B cell (primary cell): ENCODE measurements at regions not wholly inside any gene's neighbourhood (a gene's known extent, or its start where the extent isn't known, plus 50 kb on each side); places are given as distances from the start of the nearest gene placed in this dataset.

Source experiments
- ATAC-seq: fragments of 200-7000 bp; cut with Tn5 transposase; one replicate; pipeline ENCODE4 v1.10.0; 2021; ENCODE audit warnings: low read depth, mild to moderate bottlenecking, moderate number of reproducible peaks, moderate library complexity
- CTCF ChIA-PET: fragments of 350-600 bp; sonication (Branson Sonifier 250); formaldehyde crosslinking; loops from one replicate; lab custom pipeline; 2021; ENCODE audit warnings: antibody characterized with exemption, inconsistent platforms; lab: Charles Lee
- POLR2A ChIA-PET: fragments of 350-600 bp; sonication (Branson Sonifier 250); formaldehyde crosslinking; loops from one replicate; lab custom pipeline; 2021; ENCODE audit warnings: antibody characterized with exemption; lab: Charles Lee
- DNase-seq: peaks from one replicate; pipeline ENCODE4 v3.0.0; 2013
- H2AFZ ChIP-seq: 2 replicates; pipeline ENCODE4 v1.6.1; 2012; ENCODE audit warnings: mild to moderate bottlenecking, low read depth, low read length; ENCODE audit not compliant: insufficient read depth, poor library complexity, severe bottlenecking
- H3K27ac ChIP-seq, 2 donors: 1 replicate in 1 of 2; 2 replicates in 1 of 2; pipeline ENCODE4 v1.5.1; 2012 to 2013; ENCODE audit warnings: low read length in 2 of 2, mild to moderate bottlenecking in 2 of 2, moderate library complexity in 1 of 2
- H3K27me3 ChIP-seq, 4 experiments: fragments of 200-600 bp in 1 of 4; sonication (generic) in 1 of 4; replicated peaks in 1 of 4; 1 replicate in 2 of 4; 2 replicates in 2 of 4; pipeline versions ENCODE4 v1.6.1 to v1.7.0; 2013 to 2016; ENCODE audit warnings: low read length in 3 of 4, mild to moderate bottlenecking in 2 of 4, mixed read lengths in 1 of 4, moderate library complexity in 1 of 4; ENCODE audit not compliant: insufficient read depth in 4 of 4, control insufficient read depth in 3 of 4; ENCODE audit errors: control extremely low read depth in 1 of 4
- H3K36me3 ChIP-seq, 2 experiments: replicated peaks in 1 of 2; 1 replicate in 1 of 2; 2 replicates in 1 of 2; pipeline versions ENCODE4 v1.6.1 to v1.7.1; 2013; ENCODE audit warnings: low read length in 1 of 2; ENCODE audit not compliant: insufficient read depth in 2 of 2, control insufficient read depth in 1 of 2; ENCODE audit errors: control extremely low read depth in 1 of 2, extremely low read depth in 1 of 2
- H3K4me1 ChIP-seq, 2 donors: fragments of 200-600 bp in 1 of 2; sonication (generic) in 1 of 2; 1 replicate in 1 of 2; 2 replicates in 1 of 2; pipeline versions ENCODE4 v1.5.1 to v1.6.1; 2013 to 2017; ENCODE audit warnings: low read length in 2 of 2; ENCODE audit not compliant: control insufficient read depth in 2 of 2, insufficient read depth in 2 of 2
- H3K4me2 ChIP-seq: replicated peaks from 2 replicates; pipeline ENCODE3; 2012; ENCODE audit warnings: mild to moderate bottlenecking, low read depth, low read length; ENCODE audit not compliant: poor library complexity, severe bottlenecking
- H3K4me3 ChIP-seq, 5 experiments: fragments of 200-600 bp in 1 of 5; sonication (generic) in 1 of 5; 1 replicate in 3 of 5; 2 replicates in 2 of 5; pipeline versions ENCODE4 v1.5.1 to v1.7.0; 2011 to 2016; ENCODE audit warnings: low read length in 4 of 5, mild to moderate bottlenecking in 4 of 5, low read depth in 2 of 5, control low read depth in 1 of 5, moderate library complexity in 1 of 5; ENCODE audit not compliant: insufficient read depth in 1 of 5; ENCODE audit errors: control extremely low read depth in 1 of 5, extremely low read depth in 1 of 5
- H3K79me2 ChIP-seq: fragments of 200-600 bp; sonication (generic); one replicate; pipeline ENCODE4 v1.6.0; 2016; ENCODE audit warnings: low read length; ENCODE audit not compliant: control insufficient read depth, insufficient read depth
- H3K9ac ChIP-seq: fragments of 200-600 bp; sonication (generic); 2 replicates; pipeline ENCODE4 v1.6.1; 2017; ENCODE audit warnings: mild to moderate bottlenecking, low read length, moderate library complexity
- H3K9me3 ChIP-seq, 3 donors: one replicate each; pipeline versions ENCODE4 v1.6.1 to v1.7.1; 2013; ENCODE audit warnings: low read length in 2 of 3; ENCODE audit not compliant: control insufficient read depth in 2 of 3, insufficient read depth in 1 of 3; ENCODE audit errors: control extremely low read depth in 1 of 3
- H4K20me1 ChIP-seq: 2 replicates; pipeline ENCODE4 v1.6.0; 2012; ENCODE audit warnings: mild to moderate bottlenecking, low read length; ENCODE audit not compliant: insufficient read depth, control insufficient read depth, poor library complexity, severe bottlenecking
- H3K27ac Mint-ChIP-seq: one replicate; pipeline ENCODE4 v1.8.0; 2021; ENCODE audit warnings: mixed read lengths
- H3K27me3 Mint-ChIP-seq: one replicate; pipeline ENCODE4 v1.8.0; 2021; ENCODE audit warnings: mixed read lengths
- H3K4me1 Mint-ChIP-seq: one replicate; pipeline ENCODE4 v1.8.0; 2021; ENCODE audit warnings: mixed read lengths
- H3K4me3 Mint-ChIP-seq: one replicate; pipeline ENCODE4 v1.8.0; 2021; ENCODE audit warnings: mixed read lengths
- H3K9me3 Mint-ChIP-seq: one replicate; pipeline ENCODE4 v1.8.0; 2022; ENCODE audit warnings: mixed read lengths; ENCODE audit not compliant: insufficient read depth
- EZH2 ChIP-seq: IDR thresholded peaks from 2 replicates; pipeline ENCODE4 v1.6.1; 2012; ENCODE audit warnings: borderline replicate concordance, low read depth, mild to moderate bottlenecking, moderate library complexity, low read length; ENCODE audit not compliant: insufficient read depth, poor library complexity, severe bottlenecking
- WGBS: methylation state at CpG from one replicate; pipeline ENCODE4 v1.1.5; 2013; ENCODE audit warnings: missing lambda C conversion rate; ENCODE audit not compliant: insufficient coverage; 5-methylcytosine and 5-hydroxymethylcytosine counted together
- intact Hi-C: fragments of 100-400 bp; cut with micrococcal nuclease; formaldehyde crosslinking; loops from one replicate; pipeline ENCODE4 v1.10.0; 2022
- TF ChIP-seq, protein P1 (sequence below): fragments of 200-600 bp; IDR thresholded peaks from one replicate; pipeline ENCODE4 v1.8.0; 2022; ENCODE audit warnings: antibody characterized with exemption, mild to moderate bottlenecking

DNA sequence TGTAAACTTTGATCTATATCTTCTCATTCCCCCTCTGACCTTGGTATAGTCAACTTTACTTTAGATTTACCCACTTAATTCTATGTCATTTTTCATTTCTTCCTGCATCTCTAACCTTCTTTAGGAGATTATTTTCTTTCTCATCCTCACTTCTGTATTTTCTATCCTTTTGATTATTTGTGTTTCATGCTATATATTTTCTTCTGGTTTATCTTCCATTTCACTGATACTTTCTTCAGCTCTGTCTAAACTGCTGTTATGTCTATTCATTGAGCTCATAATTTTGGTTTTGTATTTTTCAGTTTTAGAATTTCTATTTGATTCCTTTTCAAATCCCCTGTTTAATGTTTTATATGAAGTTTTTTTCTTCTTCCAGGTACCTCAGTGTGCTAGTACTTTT is 171.1 kb upstream of the LYZL1 start:
- Mint-ChIP-seq H3K9me3 (peaks cover 2% of the 10 kb centered on the region), H3K4me1 (no peaks in the 10 kb centered on the region), H3K27ac (no peak overlapping the region), H3K27me3 (no peaks in the 10 kb centered on the region), H3K4me3 (no peak overlapping the region)
- Histone ChIP-seq H3K79me2 (no peaks in the 10 kb centered on the region), H3K9ac (no peak overlapping the region), H3K9me3 (peaks cover 0 to 14% (median 10%) of the 10 kb centered on the region in 3 donors), H3K4me3 (no peak overlapping the region), H3K36me3 (no peaks in the 10 kb centered on the region), H3K4me2 (no peak overlapping the region), H3K27ac (no peak overlapping the region), H4K20me1 (no peaks in the 10 kb centered on the region), H3K27me3 (no peaks in the 10 kb centered on the region), H2AFZ (no peak overlapping the region), H3K4me1 (no peaks in the 10 kb centered on the region)
- POLR2A ChIA-PET = no interaction called here
- TF ChIP-seq, protein P1, sequence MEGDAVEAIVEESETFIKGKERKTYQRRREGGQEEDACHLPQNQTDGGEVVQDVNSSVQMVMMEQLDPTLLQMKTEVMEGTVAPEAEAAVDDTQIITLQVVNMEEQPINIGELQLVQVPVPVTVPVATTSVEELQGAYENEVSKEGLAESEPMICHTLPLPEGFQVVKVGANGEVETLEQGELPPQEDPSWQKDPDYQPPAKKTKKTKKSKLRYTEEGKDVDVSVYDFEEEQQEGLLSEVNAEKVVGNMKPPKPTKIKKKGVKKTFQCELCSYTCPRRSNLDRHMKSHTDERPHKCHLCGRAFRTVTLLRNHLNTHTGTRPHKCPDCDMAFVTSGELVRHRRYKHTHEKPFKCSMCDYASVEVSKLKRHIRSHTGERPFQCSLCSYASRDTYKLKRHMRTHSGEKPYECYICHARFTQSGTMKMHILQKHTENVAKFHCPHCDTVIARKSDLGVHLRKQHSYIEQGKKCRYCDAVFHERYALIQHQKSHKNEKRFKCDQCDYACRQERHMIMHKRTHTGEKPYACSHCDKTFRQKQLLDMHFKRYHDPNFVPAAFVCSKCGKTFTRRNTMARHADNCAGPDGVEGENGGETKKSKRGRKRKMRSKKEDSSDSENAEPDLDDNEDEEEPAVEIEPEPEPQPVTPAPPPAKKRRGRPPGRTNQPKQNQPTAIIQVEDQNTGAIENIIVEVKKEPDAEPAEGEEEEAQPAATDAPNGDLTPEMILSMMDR = no peak
- TF ChIP-seq EZH2 = no peak
- intact Hi-C loops = no loop called here
- CTCF ChIA-PET = interaction anchor here (1.3 kb wide), 1 partner anchor 14 kb away, joined by 3 read pairs; no protein-coding TSS in a partner anchor
- ATAC-seq = no peak
- no peak for DNase-seq

DNA sequence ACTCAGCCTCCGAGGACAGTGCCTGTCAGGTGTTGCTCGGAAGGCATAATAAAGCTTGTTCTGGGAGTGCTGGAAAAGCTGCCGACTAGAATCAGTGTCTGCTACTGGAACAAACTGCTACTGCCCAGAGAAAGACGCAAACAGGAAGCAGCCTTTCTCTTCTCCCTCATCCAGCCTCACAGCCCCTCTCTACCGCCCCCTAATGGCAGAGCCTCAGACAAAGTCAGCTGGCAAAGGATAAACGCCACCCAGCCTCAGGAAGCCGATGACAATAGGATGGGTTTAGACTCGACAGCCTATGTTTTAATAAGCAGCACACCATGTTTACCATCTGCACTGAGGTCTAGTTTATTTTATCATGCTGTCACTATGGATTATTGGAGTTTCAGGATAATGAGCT is 169.5 kb upstream of the LYZL1 start:
- H3K4me1 Mint-ChIP-seq = no peaks in the 10 kb centered on the region
- Histone ChIP-seq H3K27ac (no peak overlapping the region), H2AFZ (no peak overlapping the region), H3K9ac (no peak overlapping the region), H3K9me3 (peaks cover 0 to 14% (median 10%) of the 10 kb centered on the region in 3 donors), H4K20me1 (no peaks in the 10 kb centered on the region), H3K27me3 (no peaks in the 10 kb centered on the region), H3K4me3 (no peak overlapping the region), H3K4me2 (no peak overlapping the region), H3K4me1 (no peaks in the 10 kb centered on the region), H3K36me3 (no peaks in the 10 kb centered on the region), H3K79me2 (no peaks in the 10 kb centered on the region)
- H3K9me3 Mint-ChIP-seq = no peaks in the 10 kb centered on the region
- no peak for ATAC-seq
- no peak for TF ChIP-seq EZH2
- TF ChIP-seq, protein P1 = no peak
- H3K27ac Mint-ChIP-seq = no peak overlapping the region
- DNase-seq = no peak
- ChIA-PET CTCF (no interaction called here), POLR2A (no interaction called here)
- no peak overlapping the region for H3K4me3 Mint-ChIP-seq
- intact Hi-C loops = no loop called here
- WGBS = 86% methylated on average over 4 of the region's 8 CpGs
- H3K27me3 Mint-ChIP-seq = no peaks in the 10 kb centered on the region
